ENCODE measurements at regions not wholly inside any gene's neighbourhood (a gene's known extent, or its start where the extent isn't known, plus 50 kb on each side); places are given as distances from the start of the nearest gene placed in this dataset.
"Not testable (repeated sequence)": the region's sequence is repeated elsewhere in the genome, so short reads cannot be mapped to it uniquely, and the experiment has no call there.

GRCh38 chr11:22520521-22520920 lies 105.1 kb downstream of the FANCF start:
- Mint-ChIP-seq H3K36me3 (no peaks in the 10 kb centered on the region), H3K4me1 (no peaks in the 10 kb centered on the region), H3K27ac (no peak overlapping the region), H3K4me3 (no peak overlapping the region), H3K9me3 (peaks cover 0 to 5% (median 0%) of the 10 kb centered on the region in 7 donors), H3K27me3 (no peaks in the 10 kb centered on the region)
- ATAC-seq (ENCODE audit: low read depth in 2 of 2): no peak
- no peaks in the 10 kb centered on the region for H3K9me3 ChIP-seq (ENCODE audit: control insufficient read depth in 2 of 2, low read length in 2 of 2)
- no peaks in the 10 kb centered on the region for H3K27me3 ChIP-seq (ENCODE audit: control insufficient read depth, insufficient read depth, low read length)
- H3K4me3 ChIP-seq (ENCODE audit: low read depth, low read length): no peak overlapping the region
- no peak for DNase-seq
- no peak overlapping the region for H3K27ac ChIP-seq (ENCODE audit: insufficient read depth, low read length, poor library complexity, severe bottlenecking)
- H3K4me1 ChIP-seq (ENCODE audit: control insufficient read depth, insufficient read depth, low read length, poor library complexity, severe bottlenecking): no peaks in the 10 kb centered on the region
- H3K36me3 ChIP-seq (ENCODE audit: control insufficient read depth, insufficient read depth, low read length): no peaks in the 10 kb centered on the region

GRCh38 chr11:22518344-22518743 lies 107.3 kb downstream of the FANCF start:
- not testable (repeated sequence) for H3K4me1 Mint-ChIP-seq; H3K9me3 ChIP-seq (ENCODE audit: control insufficient read depth in 2 of 2, low read length in 2 of 2); H3K9me3 Mint-ChIP-seq; ATAC-seq (ENCODE audit: low read depth in 2 of 2); H3K4me3 Mint-ChIP-seq; H3K27ac Mint-ChIP-seq; H3K27me3 ChIP-seq (ENCODE audit: control insufficient read depth, insufficient read depth, low read length); H3K36me3 Mint-ChIP-seq; H3K4me3 ChIP-seq (ENCODE audit: low read depth, low read length); H3K27me3 Mint-ChIP-seq; H3K27ac ChIP-seq (ENCODE audit: insufficient read depth, low read length, poor library complexity, severe bottlenecking); H3K4me1 ChIP-seq (ENCODE audit: control insufficient read depth, insufficient read depth, low read length, poor library complexity, severe bottlenecking); DNase-seq; H3K36me3 ChIP-seq (ENCODE audit: control insufficient read depth, insufficient read depth, low read length)

GRCh38 chr11:22516111-22516510 lies 109.5 kb downstream of the FANCF start:
- H3K36me3 Mint-ChIP-seq: no peaks in the 10 kb centered on the region
- no peak for ATAC-seq (ENCODE audit: low read depth in 2 of 2)
- no peaks in the 10 kb centered on the region for H3K4me1 ChIP-seq (ENCODE audit: control insufficient read depth, insufficient read depth, low read length, poor library complexity, severe bottlenecking)

GRCh38 chr11:22512457-22512856 lies 113.2 kb downstream of the FANCF start:
- Histone ChIP-seq H3K4me3 (ENCODE audit: low read depth, low read length) (no peak overlapping the region), H3K36me3 (ENCODE audit: control insufficient read depth, insufficient read depth, low read length) (no peaks in the 10 kb centered on the region), H3K9me3 (ENCODE audit: control insufficient read depth in 2 of 2, low read length in 2 of 2) (no peaks in the 10 kb centered on the region), H3K4me1 (ENCODE audit: control insufficient read depth, insufficient read depth, low read length, poor library complexity, severe bottlenecking) (no peaks in the 10 kb centered on the region), H3K27me3 (ENCODE audit: control insufficient read depth, insufficient read depth, low read length) (no peaks in the 10 kb centered on the region), H3K27ac (ENCODE audit: insufficient read depth, low read length, poor library complexity, severe bottlenecking) (no peak overlapping the region)
- DNase-seq: no peak
- H3K4me1 Mint-ChIP-seq: no peaks in the 10 kb centered on the region
- H3K36me3 Mint-ChIP-seq: no peaks in the 10 kb centered on the region
- no peak overlapping the region for H3K4me3 Mint-ChIP-seq
- no peak overlapping the region for H3K27ac Mint-ChIP-seq
- H3K27me3 Mint-ChIP-seq: no peaks in the 10 kb centered on the region
- no peak for ATAC-seq (ENCODE audit: low read depth in 2 of 2)
- H3K9me3 Mint-ChIP-seq: peaks cover 0 to 3% (median 0%) of the 10 kb centered on the region in 7 donors

More at GRCh38 chr11:22516111-22516510, 109.5 kb downstream of the FANCF start:
- Mint-ChIP-seq H3K4me1 (no peaks in the 10 kb centered on the region), H3K27ac (no peak overlapping the region), H3K4me3 (no peak overlapping the region), H3K27me3 (no peaks in the 10 kb centered on the region), H3K9me3 (peaks cover 0 to 5% (median 0%) of the 10 kb centered on the region in 7 donors)
- H3K27me3 ChIP-seq (ENCODE audit: control insufficient read depth, insufficient read depth, low read length): no peaks in the 10 kb centered on the region
- no peaks in the 10 kb centered on the region for H3K9me3 ChIP-seq (ENCODE audit: control insufficient read depth in 2 of 2, low read length in 2 of 2)
- H3K36me3 ChIP-seq (ENCODE audit: control insufficient read depth, insufficient read depth, low read length): no peaks in the 10 kb centered on the region
- no peak for DNase-seq
- H3K27ac ChIP-seq (ENCODE audit: insufficient read depth, low read length, poor library complexity, severe bottlenecking): no peak overlapping the region
- no peak overlapping the region for H3K4me3 ChIP-seq (ENCODE audit: low read depth, low read length)

GRCh38 chr11:22510741-22511140 lies 114.9 kb downstream of the FANCF start:
- H3K9me3 Mint-ChIP-seq: peaks cover 0 to 3% (median 0%) of the 10 kb centered on the region in 7 donors
- no peak overlapping the region for H3K4me3 ChIP-seq (ENCODE audit: low read depth, low read length)
- no peaks in the 10 kb centered on the region for H3K4me1 Mint-ChIP-seq
- H3K27ac Mint-ChIP-seq: peak overlapping the region in 1 of 3 donors; percentile 87
- H3K9me3 ChIP-seq (ENCODE audit: control insufficient read depth in 2 of 2, low read length in 2 of 2): no peaks in the 10 kb centered on the region
- H3K27ac ChIP-seq (ENCODE audit: insufficient read depth, low read length, poor library complexity, severe bottlenecking): no peak overlapping the region
- no peaks in the 10 kb centered on the region for H3K36me3 Mint-ChIP-seq
- DNase-seq (no peak), ATAC-seq (ENCODE audit: low read depth in 2 of 2) (no peak)
- H3K36me3 ChIP-seq (ENCODE audit: control insufficient read depth, insufficient read depth, low read length): no peaks in the 10 kb centered on the region
- H3K27me3 ChIP-seq (ENCODE audit: control insufficient read depth, insufficient read depth, low read length): no peaks in the 10 kb centered on the region
- no peaks in the 10 kb centered on the region for H3K4me1 ChIP-seq (ENCODE audit: control insufficient read depth, insufficient read depth, low read length, poor library complexity, severe bottlenecking)
- no peak overlapping the region for H3K4me3 Mint-ChIP-seq
- H3K27me3 Mint-ChIP-seq: no peaks in the 10 kb centered on the region

- H3K27ac Mint-ChIP-seq: no peak overlapping the region
- H3K9me3 ChIP-seq (ENCODE audit: control insufficient read depth in 2 of 2, low read length in 2 of 2): no peaks in the 10 kb centered on the region
- H3K36me3 Mint-ChIP-seq: no peaks in the 10 kb centered on the region
- H3K4me3 ChIP-seq (ENCODE audit: low read depth, low read length): no peak overlapping the region
- no peaks in the 10 kb centered on the region for H3K4me1 Mint-ChIP-seq
- ATAC-seq (ENCODE audit: low read depth in 2 of 2): no peak
- H3K4me3 Mint-ChIP-seq: no peak overlapping the region
- peaks cover 0 to 3% (median 0%) of the 10 kb centered on the region in 7 donors for H3K9me3 Mint-ChIP-seq
- DNase-seq: no peak
- H3K36me3 ChIP-seq (ENCODE audit: control insufficient read depth, insufficient read depth, low read length): no peaks in the 10 kb centered on the region
- H3K4me1 ChIP-seq (ENCODE audit: control insufficient read depth, insufficient read depth, low read length, poor library complexity, severe bottlenecking): no peaks in the 10 kb centered on the region
- H3K27me3 Mint-ChIP-seq: no peaks in the 10 kb centered on the region
- no peak overlapping the region for H3K27ac ChIP-seq (ENCODE audit: insufficient read depth, low read length, poor library complexity, severe bottlenecking)
- no peaks in the 10 kb centered on the region for H3K27me3 ChIP-seq (ENCODE audit: control insufficient read depth, insufficient read depth, low read length)
These were observed 115.6 kb downstream of the FANCF start for GRCh38 chr11:22510010-22510409.

- Mint-ChIP-seq H3K27me3 (no peaks in the 10 kb centered on the region), H3K4me1 (no peaks in the 10 kb centered on the region), H3K36me3 (no peaks in the 10 kb centered on the region), H3K4me3 (no peak overlapping the region), H3K27ac (no peak overlapping the region), H3K9me3 (peaks cover 0 to 1% (median 0%) of the 10 kb centered on the region in 7 donors)
- no peaks in the 10 kb centered on the region for H3K4me1 ChIP-seq (ENCODE audit: control insufficient read depth, insufficient read depth, low read length, poor library complexity, severe bottlenecking)
- DNase-seq: no peak
- no peaks in the 10 kb centered on the region for H3K36me3 ChIP-seq (ENCODE audit: control insufficient read depth, insufficient read depth, low read length)
- no peaks in the 10 kb centered on the region for H3K27me3 ChIP-seq (ENCODE audit: control insufficient read depth, insufficient read depth, low read length)
- ATAC-seq (ENCODE audit: low read depth in 2 of 2): no peak
- H3K4me3 ChIP-seq (ENCODE audit: low read depth, low read length): no peak overlapping the region
- no peak overlapping the region for H3K27ac ChIP-seq (ENCODE audit: insufficient read depth, low read length, poor library complexity, severe bottlenecking)
- no peaks in the 10 kb centered on the region for H3K9me3 ChIP-seq (ENCODE audit: control insufficient read depth in 2 of 2, low read length in 2 of 2)
These were observed 117.0 kb downstream of the FANCF start for GRCh38 chr11:22508665-22509064.

GRCh38 chr11:22497474-22497873 lies 128.1 kb downstream of the FANCF start:
- Histone ChIP-seq H3K36me3 (ENCODE audit: control insufficient read depth, insufficient read depth, low read length) (no peaks in the 10 kb centered on the region), H3K27ac (ENCODE audit: insufficient read depth, low read length, poor library complexity, severe bottlenecking) (no peak overlapping the region), H3K4me1 (ENCODE audit: control insufficient read depth, insufficient read depth, low read length, poor library complexity, severe bottlenecking) (no peaks in the 10 kb centered on the region), H3K4me3 (ENCODE audit: low read depth, low read length) (no peak overlapping the region), H3K27me3 (ENCODE audit: control insufficient read depth, insufficient read depth, low read length) (no peaks in the 10 kb centered on the region), H3K9me3 (ENCODE audit: control insufficient read depth in 2 of 2, low read length in 2 of 2) (no peaks in the 10 kb centered on the region)
- no peaks in the 10 kb centered on the region for H3K36me3 Mint-ChIP-seq
- DNase-seq (no peak), ATAC-seq (ENCODE audit: low read depth in 2 of 2) (no peak)
- H3K27ac Mint-ChIP-seq: no peak overlapping the region
- H3K9me3 Mint-ChIP-seq: peaks cover 0 to 2% (median 0%) of the 10 kb centered on the region in 7 donors
- H3K4me1 Mint-ChIP-seq: no peaks in the 10 kb centered on the region
- H3K4me3 Mint-ChIP-seq: no peak overlapping the region
- no peaks in the 10 kb centered on the region for H3K27me3 Mint-ChIP-seq
